GM21529 (cell line): ENCODE measurements at regions not wholly inside any gene's neighbourhood (a gene's known extent, or its start where the extent isn't known, plus 50 kb on each side); places are given as distances from the start of the nearest gene placed in this dataset.

Experiments used
- ATAC-seq: cut with Tn5 transposase; IDR thresholded peaks from one replicate; pipeline ENCODE4 v1.9.1; 2021; ENCODE audit not compliant: unreplicated experiment

DNA sequence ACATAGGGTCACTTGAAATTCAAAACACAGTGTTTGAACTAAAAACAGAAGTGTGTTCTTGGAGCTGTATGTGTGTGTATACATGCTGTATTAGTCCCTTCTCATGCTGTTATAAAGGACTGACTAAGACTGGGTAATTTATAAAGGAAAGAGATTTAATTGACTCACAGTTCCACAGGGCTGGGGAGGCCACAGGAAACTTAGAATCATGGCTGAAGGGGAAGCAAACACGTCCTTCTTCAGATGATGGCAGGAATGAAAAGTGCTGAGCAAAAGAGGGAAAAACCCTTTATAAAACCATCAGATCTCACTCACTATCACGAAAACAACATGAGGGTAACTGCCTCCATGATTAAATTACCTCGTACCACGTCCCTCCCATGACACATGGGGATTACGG lies 224.1 kb downstream of the BCAT1 start:
- ATAC-seq: no peak

DNA sequence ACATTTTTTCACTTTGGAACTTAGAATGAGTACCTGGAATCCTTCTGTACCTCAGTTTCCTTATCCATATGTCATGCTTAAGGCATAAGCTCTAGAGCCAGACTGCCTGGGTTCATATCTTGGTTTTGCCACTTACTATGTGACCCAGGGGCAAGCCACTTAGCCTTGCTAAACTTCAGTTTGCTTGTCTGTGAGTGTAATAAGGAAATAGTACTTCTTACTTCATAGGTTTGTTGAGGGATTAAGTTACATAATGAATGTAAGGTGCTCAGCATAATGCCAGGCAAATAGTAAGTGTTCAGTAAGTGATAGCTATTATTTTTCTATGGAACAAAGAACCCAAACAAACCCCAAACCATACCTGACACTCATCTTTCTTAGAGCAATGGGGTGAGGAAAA lies 225.1 kb downstream of the BCAT1 start:
- no peak for ATAC-seq

GRCh38 chr12:24721191-24721590 lies 227.7 kb downstream of the BCAT1 start:
- no peak for ATAC-seq

DNA sequence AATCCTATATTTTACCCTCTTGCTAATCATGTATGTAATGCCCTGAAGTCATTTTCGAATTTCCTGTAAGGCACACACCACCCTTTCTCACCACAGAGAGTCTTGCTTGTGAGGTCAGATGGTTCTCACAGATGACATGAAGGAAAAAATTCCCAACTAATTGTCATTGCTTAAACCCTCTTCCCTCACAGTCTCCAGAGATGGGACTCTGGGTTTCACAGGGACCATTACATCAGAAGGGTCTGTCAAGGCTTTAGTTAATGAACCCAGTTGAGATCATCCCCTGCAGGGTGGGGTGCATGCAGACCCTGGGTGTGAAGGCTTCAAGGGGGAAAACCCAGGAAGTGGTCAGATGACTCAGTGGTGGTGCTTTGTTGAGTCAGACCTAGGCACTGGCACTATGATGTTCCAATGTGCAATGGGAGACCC lies 229.6 kb downstream of the BCAT1 start:
- peak; percentile 87 for ATAC-seq

- ATAC-seq: no peak
Observed at GRCh38 chr12:24718617-24719016, 230.3 kb downstream of the BCAT1 start.

GRCh38 chr12:24714237-24714636 lies 234.7 kb downstream of the BCAT1 start:
- ATAC-seq: no peak

DNA sequence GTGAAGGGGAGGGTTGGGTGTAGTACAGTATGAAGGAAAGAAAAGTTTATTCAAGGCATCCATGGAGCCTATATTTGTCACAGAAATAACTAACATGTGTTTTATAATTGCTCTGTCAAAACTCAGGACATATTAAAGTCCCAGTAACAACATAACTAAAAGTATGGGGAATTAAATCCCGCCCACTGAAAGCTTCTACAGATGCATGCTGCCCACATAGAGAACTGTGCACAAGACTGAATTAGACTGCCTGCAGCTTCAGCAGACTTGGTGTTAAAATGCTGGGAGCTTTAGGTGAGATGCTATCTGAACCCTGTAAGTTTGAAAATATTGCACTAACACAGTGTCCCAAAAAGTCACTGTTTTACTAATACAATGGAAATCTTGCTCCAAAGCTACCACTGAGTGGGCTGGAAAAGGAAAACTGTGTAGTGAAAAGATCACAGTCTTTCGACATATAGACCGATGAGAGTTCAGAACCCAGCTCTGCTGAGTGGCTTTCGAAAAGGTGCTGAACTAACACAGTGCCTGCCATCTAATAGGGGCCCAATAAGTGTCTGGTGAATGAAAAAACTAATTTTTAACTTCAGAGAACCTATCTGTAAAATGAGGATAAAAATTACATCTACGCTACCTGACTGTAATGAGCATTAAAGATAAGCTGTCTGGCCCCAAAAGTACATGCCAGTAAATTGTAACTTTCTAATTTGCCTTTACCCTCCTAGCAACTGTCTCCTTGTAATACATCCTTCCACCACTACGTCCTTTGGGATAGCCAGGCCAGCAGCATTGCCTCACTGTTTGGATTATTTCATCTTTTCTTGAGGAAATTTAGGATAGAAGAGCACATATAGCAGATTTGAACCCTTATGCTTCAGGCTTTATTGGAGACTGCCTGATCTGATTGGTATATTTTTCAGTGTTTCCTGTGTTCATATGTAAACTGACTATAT lies 237.6 kb downstream of the BCAT1 start:
- no peak for ATAC-seq

DNA sequence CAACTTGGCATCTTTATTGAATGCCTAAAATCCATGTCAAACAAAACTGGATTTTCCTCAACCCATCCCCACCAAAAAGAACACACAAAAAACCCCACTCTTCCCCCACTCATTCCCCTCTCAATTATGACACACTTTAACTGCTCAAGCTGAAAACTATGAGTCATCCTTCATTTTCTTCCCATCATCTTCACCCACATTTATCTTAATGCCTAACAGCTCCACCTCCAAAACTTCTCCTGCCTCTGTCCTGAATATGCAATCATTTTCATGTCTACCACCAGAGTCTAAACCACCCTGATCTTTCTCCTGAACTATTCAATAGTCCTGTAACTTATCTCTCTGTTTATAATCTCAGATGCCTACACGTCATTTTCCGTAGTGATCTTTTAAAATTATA lies 239.7 kb downstream of the BCAT1 start:
- no peak for ATAC-seq

DNA sequence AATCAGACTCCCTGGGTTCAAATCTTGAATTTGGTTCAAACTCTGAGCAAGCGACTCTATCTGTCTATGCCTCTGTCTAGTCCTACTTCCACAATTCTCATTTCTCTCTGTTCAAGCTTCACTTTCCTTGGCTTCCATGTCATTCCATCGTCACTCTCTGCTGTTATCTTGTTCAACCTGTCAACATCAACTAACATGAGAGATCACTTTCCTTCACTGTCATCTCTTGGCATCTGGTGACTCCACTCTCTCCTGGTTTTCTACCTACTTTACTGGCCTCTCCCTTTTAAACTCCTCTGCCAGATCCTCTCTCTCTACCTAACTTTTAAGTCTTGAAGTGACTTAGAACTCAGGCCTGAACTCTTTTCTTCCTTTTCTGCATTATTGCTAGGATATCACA lies 240.2 kb downstream of the BCAT1 start:
- no peak for ATAC-seq

DNA sequence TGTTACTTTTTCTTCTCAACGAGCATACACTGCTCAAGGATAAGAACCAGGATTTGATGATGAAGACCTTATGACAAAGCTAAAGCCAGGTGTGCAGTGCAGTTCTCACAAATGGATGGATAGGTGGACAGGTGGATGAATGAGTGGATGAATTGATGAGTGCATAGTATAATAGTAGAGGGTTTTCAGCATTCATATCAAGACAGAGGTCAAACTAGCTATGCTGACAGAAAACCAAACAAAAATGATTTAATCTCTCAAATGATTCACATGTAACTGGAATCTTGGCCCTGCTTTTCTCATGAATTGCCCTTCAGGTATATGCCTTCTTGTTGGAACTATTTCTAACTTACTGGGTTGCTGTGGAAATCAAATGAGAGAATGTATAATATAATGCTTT lies 240.9 kb downstream of the BCAT1 start:
- ATAC-seq: no peak

GRCh38 chr12:24707334-24707733 lies 241.6 kb downstream of the BCAT1 start:
- no peak for ATAC-seq

DNA sequence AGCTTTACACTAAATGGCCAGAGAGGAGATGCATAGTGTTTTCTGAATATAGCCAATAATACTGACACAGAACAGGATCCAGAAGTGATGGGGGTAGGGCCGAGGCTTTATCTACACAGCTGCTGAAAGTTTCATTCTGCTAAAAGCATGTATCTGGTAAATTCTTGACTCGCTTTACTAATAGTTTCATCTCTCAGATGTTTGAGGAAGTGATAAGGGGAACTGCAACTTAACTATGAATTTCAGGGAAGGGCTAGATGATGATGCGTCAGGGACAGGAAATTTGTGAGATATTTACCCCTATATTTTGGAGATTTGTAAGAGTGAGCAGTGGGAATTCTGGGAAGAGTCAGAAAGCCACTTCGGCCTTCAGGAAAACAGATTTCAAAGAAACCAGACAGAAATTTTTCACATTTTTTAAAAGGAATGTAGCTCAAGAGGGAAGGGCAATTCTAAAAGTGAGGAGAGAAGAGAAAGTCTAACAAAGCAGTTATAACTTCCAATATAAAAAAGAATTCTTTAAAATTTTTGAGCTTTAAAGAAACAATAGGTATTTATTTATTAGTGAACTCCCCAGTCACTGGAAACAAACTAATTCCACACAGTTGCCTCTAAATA lies 243.1 kb downstream of the BCAT1 start:
- ATAC-seq: peak; percentile 100

DNA sequence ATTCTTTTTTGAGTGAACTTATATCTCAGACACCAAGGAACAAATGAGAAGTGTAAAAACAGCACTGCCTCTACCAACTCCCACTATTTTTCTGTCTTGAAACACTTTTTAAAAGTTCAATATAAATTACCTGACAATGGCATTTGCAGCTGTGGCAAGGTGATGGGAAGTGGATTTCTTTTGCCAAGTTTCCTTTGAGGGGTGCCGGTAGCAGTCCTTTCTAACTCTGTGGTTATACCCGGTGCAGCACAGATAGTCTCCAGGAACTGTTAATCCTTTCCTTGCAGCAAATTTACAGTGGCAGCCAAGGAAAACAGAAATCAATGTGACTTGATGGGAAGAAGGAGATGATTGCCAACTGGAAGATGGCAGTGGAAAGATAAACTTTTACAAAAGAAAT lies 243.7 kb downstream of the BCAT1 start:
- no peak for ATAC-seq

DNA sequence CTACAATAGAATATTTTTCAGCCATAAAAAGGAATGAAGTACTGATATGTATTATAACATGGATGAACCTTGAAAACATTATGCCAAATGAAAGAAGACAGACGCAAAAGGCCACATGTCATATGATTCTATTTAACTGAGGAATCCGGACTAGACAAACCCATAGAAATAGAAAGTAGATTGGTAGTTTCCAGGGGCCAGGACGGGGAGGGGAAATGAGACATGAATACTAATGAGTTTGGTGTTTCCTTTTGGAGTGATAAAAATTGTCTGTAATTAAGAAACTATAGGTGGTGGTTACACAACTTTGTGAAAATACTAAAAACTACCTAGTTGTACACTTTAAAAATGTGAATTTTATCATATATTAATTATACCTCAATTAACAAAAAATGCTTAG lies 247.6 kb downstream of the BCAT1 start:
- no peak for ATAC-seq

DNA sequence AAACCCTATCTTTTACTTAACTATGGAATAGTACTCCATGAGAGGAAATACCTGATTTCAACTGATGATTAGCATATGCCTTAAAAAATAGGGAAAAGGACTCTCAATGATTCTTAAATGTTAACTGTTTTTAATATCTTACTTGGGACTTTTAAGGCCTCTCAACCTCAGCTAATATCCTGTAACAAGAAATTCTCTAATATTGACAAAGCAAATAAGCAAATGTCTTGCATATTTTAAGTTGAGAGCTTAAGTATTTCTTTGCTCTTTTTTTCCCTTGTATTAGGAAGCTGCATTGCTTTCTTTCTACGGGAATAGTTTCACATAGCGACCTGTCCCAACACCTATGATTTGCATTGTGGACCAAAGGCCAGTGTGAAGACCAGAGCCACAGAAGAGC lies 249.9 kb downstream of the BCAT1 start:
- ATAC-seq: no peak

GRCh38 chr12:24697769-24698168 lies 251.1 kb downstream of the BCAT1 start:
- no peak for ATAC-seq

- no peak for ATAC-seq
Observed at GRCh38 chr12:24697295-24697694, 251.6 kb downstream of the BCAT1 start.

- ATAC-seq: no peak
Observed at GRCh38 chr12:24696800-24697199, 252.1 kb downstream of the BCAT1 start.

DNA sequence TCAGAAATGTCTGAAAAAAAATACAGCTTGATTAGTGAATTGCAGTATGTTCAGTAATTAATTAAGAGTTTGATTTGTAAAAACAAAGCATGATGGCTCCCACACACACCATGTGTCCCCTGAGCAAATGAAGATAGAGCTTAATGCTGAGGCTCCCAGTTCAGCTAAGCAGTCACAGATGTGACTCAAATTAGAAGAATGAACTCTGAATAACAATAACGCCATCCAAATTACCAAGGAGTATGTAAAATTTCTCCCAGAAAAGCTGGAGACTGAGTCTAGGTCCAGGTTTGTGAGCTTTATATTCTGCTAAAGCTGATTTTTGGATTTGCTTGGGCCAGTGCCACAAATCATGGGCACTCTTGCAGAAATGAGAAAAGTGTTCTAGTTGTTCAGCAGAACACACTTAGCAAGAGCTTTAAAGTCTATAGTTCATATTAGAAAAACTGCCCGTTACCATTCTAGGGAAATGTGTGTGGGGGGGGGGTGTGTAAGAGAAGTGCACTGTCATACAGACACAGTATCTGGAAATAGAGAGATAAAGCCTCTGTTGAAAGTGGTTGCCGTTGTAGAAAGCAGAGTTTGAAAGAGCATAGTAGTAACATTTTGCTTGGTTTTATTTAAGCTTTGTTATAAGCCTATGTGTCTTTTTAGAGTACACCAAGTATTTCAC lies 253.1 kb downstream of the BCAT1 start:
- ATAC-seq: no peak

GRCh38 chr12:24695103-24695502 lies 253.8 kb downstream of the BCAT1 start:
- no peak for ATAC-seq

DNA sequence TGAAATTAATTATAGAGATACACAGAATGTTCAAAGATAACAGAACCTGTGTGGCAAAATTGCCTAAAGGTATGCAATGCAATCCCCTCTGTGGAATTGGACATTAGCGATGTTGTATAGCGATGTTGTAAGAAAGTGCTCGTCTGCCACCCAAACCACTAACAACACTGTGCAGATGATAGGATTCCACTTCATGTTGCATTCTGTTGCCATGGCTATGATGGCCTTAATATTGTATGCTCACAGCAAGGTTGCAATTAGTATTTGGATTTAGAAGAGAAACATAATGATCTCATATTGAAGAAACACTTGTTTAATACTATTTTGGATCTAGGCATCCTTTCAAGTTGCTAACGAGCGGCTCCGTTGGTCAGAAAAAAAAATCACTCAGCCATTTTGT lies 260.3 kb downstream of the BCAT1 start:
- ATAC-seq: no peak

DNA sequence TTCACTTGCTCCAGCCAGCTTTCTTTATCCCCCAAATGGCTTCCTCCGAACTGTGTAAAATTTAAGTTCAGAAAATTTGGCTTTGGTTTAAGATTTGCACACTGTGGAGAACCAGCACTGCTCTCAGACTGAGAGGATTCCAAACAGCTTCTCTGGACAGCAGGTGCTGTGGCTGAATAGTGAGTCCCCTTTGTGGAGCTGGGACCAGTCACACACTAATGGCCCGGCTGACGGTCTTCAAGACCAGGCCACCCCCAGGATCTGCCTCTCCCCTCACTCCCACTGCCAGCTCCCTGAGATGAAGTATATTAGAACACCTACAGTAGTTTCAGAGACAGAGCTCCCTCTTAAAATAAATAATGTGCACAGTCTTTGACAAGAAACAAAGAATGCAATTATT lies 267.3 kb downstream of the BCAT1 start:
- no peak for ATAC-seq
